ENCODE measurements at regions not wholly inside any gene's neighbourhood (a gene's known extent, or its start where the extent isn't known, plus 50 kb on each side); places are given as distances from the start of the nearest gene placed in this dataset.
"Not testable (repeated sequence)": the region's sequence is repeated elsewhere in the genome, so short reads cannot be mapped to it uniquely, and the experiment has no call there.

DNA sequence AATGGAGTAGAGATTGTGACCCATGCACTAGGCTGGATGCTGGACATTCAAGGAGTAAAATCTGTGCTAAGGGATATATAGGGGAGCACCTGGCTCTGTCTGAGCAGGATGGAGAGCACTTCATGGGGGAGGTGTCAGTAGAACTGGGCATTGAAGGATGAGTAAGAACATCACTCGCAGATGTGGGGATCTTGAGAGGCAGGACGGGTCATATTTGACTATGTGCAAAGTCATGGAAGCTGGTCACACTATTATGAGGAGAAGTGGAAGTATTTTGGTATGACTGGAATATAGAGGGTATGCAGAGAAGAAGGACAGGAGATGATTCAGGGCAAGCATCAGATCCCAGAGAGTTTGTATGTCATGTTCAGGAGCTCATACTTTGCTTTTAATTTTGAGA lies 62.9 kb upstream of the PCDH8 start:
- ATAC-seq, result no peak
- Histone ChIP-seq H3K9me3 (no peaks in the 10 kb centered on the region), H3K4me1 (no peaks in the 10 kb centered on the region), H3K27me3 (ENCODE audit: low read depth) (peaks cover 3% of the 10 kb centered on the region), H3K27ac (no peak overlapping the region), H3K36me3 (no peaks in the 10 kb centered on the region), H3K4me3 (no peak overlapping the region)
- TF ChIP-seq, protein P1, sequence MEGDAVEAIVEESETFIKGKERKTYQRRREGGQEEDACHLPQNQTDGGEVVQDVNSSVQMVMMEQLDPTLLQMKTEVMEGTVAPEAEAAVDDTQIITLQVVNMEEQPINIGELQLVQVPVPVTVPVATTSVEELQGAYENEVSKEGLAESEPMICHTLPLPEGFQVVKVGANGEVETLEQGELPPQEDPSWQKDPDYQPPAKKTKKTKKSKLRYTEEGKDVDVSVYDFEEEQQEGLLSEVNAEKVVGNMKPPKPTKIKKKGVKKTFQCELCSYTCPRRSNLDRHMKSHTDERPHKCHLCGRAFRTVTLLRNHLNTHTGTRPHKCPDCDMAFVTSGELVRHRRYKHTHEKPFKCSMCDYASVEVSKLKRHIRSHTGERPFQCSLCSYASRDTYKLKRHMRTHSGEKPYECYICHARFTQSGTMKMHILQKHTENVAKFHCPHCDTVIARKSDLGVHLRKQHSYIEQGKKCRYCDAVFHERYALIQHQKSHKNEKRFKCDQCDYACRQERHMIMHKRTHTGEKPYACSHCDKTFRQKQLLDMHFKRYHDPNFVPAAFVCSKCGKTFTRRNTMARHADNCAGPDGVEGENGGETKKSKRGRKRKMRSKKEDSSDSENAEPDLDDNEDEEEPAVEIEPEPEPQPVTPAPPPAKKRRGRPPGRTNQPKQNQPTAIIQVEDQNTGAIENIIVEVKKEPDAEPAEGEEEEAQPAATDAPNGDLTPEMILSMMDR (IDR thresholded peaks at IDR 0.05), result no peak
- DNase-seq, result no peak
- intact Hi-C loops (cut with DNase I), result no loop called here

DNA sequence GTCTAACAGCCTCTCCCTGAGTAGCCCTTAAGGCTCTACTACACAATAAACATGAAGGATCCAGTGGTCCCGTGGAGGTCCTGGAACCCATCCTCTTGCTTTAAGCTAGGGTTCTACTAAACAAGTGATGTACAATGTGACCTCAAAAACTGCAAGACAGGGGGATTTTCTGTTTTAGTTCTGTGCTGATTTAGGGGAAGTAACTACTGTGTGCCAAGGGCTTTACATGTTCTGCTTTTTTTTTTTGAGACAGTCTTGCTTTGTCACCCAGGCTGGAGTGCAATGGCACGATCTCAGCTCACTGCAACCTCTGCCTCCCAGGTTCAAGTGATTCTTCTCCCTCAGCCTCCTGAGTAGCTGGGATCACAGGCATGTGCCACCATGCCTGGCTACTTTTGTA lies 61.9 kb upstream of the PCDH8 start:
- H3K36me3 ChIP-seq; H3K4me1 ChIP-seq; intact Hi-C loops (cut with DNase I); H3K9me3 ChIP-seq; H3K4me3 ChIP-seq; H3K27ac ChIP-seq; DNase-seq: not testable (repeated sequence)
- ATAC-seq, result peak; percentile 40 to 68
- peaks cover 13% of the 10 kb centered on the region for H3K27me3 ChIP-seq (ENCODE audit: low read depth)

DNA sequence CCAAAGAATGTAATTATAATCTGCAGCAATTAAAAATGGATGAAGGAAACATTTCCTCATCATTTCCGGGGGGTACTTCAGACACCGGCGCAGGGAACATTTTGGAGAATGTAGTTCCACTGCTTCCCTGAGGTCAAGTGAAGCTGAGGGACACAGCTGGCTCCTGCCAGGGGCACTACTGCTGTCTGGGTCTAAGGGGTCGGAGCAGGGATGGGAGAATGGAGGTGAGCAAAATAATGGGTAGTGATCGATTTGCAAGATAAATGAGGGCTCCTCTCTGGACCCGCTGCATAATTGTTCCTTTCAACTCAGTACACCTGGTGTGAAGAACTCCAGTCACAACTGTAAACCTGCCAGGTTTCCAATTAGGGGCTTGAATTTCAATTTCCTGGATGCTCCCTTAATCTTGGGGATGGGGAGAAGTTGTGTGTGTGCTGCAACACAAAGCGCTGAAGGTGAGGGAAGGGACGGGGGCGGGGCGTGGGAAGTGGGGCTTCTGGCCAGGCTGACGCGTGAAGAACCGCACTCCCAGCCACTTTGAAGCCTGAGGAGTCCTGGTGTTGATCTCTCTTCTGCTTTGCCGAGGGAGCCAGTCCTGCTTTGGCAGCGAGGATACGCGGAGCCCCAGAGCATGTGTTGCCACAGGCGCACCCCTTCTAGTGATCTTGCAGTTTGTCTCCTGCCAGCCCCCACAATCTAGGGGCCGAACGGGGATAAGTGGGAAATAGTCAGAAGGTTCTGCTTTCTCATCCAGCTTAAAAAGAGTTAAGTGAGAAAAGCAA lies 57.9 kb upstream of the PCDH8 start:
- ATAC-seq, result no peak
- Histone ChIP-seq H3K27ac (no peak overlapping the region), H3K9me3 (no peaks in the 10 kb centered on the region), H3K27me3 (ENCODE audit: low read depth) (peaks cover 23% of the 10 kb centered on the region), H3K4me3 (no peak overlapping the region), H3K4me1 (no peaks in the 10 kb centered on the region), H3K36me3 (no peaks in the 10 kb centered on the region)
- intact Hi-C loops (cut with DNase I), result no loop called here
- no peak for DNase-seq
- TF ChIP-seq, protein P1 (IDR thresholded peaks at IDR 0.05), result no peak

DNA sequence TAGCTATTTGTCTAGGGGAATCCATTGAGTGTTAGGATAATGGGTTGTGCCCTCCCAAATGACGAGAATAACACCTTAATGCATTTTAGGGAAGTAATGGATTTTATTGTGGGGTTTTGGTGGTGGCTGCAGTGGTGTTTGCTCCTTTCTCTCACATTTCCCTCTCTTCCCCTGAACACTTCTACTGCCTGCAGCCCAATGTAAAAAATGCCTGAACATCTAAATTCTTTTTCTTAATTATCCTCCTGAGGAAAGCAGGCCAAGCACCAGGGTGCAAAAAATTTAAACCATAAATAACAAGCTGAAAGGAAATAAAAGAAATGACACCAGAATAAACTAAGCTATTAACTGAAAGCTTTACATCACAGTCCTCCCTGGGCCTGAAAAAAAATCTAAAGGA lies 57.3 kb upstream of the PCDH8 start:
- no peak overlapping the region for H3K27ac ChIP-seq
- no peaks in the 10 kb centered on the region for H3K9me3 ChIP-seq
- intact Hi-C loops (cut with DNase I), result no loop called here
- H3K4me1 ChIP-seq, result no peaks in the 10 kb centered on the region
- DNase-seq (no peak), ATAC-seq (no peak)
- no peak overlapping the region for H3K4me3 ChIP-seq
- TF ChIP-seq, protein P1 (IDR thresholded peaks at IDR 0.05), result no peak
- no peaks in the 10 kb centered on the region for H3K36me3 ChIP-seq
- peaks cover 23% of the 10 kb centered on the region for H3K27me3 ChIP-seq (ENCODE audit: low read depth)

DNA sequence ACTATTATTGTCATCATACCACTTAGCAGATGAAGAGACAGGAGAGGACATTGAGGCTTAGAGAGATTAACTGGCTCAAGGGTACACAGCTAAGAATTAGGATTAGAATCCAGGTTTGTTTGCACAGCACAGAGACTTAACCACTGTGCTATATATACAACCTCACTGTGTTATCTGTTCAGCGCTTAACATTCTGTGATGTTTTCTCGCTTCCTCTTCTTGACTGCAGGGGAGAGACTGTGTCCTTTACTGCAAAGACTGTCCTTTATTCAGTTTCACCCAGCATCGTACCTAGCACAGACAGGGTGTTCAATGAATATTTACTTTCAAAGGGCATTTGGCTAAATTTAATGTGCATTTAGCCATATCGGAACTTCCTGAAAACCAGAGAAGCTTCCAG lies 54.9 kb upstream of the PCDH8 start:
- peaks cover 23% of the 10 kb centered on the region for H3K27me3 ChIP-seq (ENCODE audit: low read depth)
- DNase-seq (no peak), ATAC-seq (no peak)
- H3K27ac ChIP-seq, result no peak overlapping the region
- intact Hi-C loops (cut with DNase I), result no loop called here
- TF ChIP-seq, protein P1 (IDR thresholded peaks at IDR 0.05), result no peak
- no peaks in the 10 kb centered on the region for H3K36me3 ChIP-seq
- H3K9me3 ChIP-seq, result no peaks in the 10 kb centered on the region
- no peak overlapping the region for H3K4me3 ChIP-seq
- H3K4me1 ChIP-seq, result no peaks in the 10 kb centered on the region

DNA sequence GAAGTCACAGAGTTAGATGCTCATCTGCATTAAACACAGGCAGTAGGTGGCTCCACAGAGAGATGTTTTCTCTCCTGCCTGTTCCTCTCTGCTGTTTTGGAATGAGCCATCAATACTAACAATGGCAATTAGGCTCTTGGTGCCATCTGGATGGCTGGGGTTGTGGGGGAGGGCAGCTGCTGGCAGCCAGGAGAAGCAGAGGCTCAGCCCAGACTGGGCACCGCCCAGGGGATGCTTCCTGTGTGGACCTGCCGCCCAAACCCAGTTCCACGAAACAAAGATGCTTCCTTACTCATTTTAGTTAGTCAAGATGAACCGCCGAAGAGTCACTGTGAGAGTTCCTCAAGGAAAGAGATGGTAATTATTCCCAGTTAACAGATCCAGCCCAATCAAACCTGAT lies 50.8 kb upstream of the PCDH8 start:
- intact Hi-C loops (cut with DNase I), result no loop called here
- DNase-seq (no peak), ATAC-seq (no peak)
- Histone ChIP-seq H3K4me3 (no peak overlapping the region), H3K27ac (no peak overlapping the region), H3K4me1 (no peaks in the 10 kb centered on the region), H3K36me3 (no peaks in the 10 kb centered on the region), H3K9me3 (no peaks in the 10 kb centered on the region), H3K27me3 (ENCODE audit: low read depth) (peaks cover 2% of the 10 kb centered on the region)
- TF ChIP-seq, protein P1 (IDR thresholded peaks at IDR 0.05), result no peak
